ENCODE measurements at regions not wholly inside any gene's neighbourhood (a gene's known extent, or its start where the extent isn't known, plus 50 kb on each side); places are given as distances from the start of the nearest gene placed in this dataset.
"Not testable (repeated sequence)": the region's sequence is repeated elsewhere in the genome, so short reads cannot be mapped to it uniquely, and the experiment has no call there.

- WGBS, 3 donors: 66 to 78% (median 77%) methylated on average over 1 of the region's 1 CpG
- Histone ChIP-seq H3K4me3 (no peak overlapping the region), H3K27me3 (ENCODE audit: insufficient read depth in 3 of 3, low read length in 2 of 3) (no peaks in the 10 kb centered on the region), H3K27ac (no peak overlapping the region), H3K4me1 (no peaks in the 10 kb centered on the region), H3K36me3 (ENCODE audit: insufficient read depth in 1 of 2, low read depth in 1 of 2) (no peaks in the 10 kb centered on the region), H3K9me3 (no peaks in the 10 kb centered on the region)
- ATAC-seq (no peak), DNase-seq (no peak)
- intact Hi-C loops (cut with DNase I): no loop called here
- TF ChIP-seq, protein P1, sequence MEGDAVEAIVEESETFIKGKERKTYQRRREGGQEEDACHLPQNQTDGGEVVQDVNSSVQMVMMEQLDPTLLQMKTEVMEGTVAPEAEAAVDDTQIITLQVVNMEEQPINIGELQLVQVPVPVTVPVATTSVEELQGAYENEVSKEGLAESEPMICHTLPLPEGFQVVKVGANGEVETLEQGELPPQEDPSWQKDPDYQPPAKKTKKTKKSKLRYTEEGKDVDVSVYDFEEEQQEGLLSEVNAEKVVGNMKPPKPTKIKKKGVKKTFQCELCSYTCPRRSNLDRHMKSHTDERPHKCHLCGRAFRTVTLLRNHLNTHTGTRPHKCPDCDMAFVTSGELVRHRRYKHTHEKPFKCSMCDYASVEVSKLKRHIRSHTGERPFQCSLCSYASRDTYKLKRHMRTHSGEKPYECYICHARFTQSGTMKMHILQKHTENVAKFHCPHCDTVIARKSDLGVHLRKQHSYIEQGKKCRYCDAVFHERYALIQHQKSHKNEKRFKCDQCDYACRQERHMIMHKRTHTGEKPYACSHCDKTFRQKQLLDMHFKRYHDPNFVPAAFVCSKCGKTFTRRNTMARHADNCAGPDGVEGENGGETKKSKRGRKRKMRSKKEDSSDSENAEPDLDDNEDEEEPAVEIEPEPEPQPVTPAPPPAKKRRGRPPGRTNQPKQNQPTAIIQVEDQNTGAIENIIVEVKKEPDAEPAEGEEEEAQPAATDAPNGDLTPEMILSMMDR (IDR thresholded peaks at IDR 0.05): no peak
Observed at GRCh38 chr11:23924226-23924625, 572.6 kb upstream of the LUZP2 start.

DNA sequence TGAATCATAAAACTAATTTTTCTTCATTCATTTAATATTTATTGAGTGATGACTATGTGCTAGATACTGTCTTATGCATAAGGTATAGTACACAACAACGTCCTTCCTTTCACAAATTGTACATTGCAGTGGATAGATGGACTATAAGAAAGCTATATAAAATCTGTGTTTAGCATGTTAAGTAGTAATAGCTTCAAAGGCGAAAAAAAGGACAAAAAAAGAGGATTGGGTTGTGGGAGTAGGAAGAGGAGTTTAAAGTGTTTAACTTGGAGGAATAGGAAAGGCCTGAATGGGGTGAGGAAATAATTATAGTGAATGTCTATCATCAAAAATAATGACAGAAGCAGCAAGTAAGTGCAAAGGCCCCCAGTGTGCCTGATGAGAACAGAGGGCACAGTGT, 565.4 kb upstream of the LUZP2 start:
- no peaks in the 10 kb centered on the region for H3K36me3 ChIP-seq (ENCODE audit: insufficient read depth in 1 of 2, low read depth in 1 of 2)
- intact Hi-C loops (cut with DNase I): no loop called here
- WGBS, 3 donors: 73 to 82% (median 82%) methylated on average over 2 of the region's 2 CpGs
- no peak for DNase-seq
- TF ChIP-seq, protein P1 (IDR thresholded peaks at IDR 0.05): no peak
- H3K4me1 ChIP-seq: no peaks in the 10 kb centered on the region
- H3K27ac ChIP-seq: no peak overlapping the region
- H3K4me3 ChIP-seq: no peak overlapping the region
- no peaks in the 10 kb centered on the region for H3K27me3 ChIP-seq (ENCODE audit: insufficient read depth in 3 of 3, low read length in 2 of 3)
- no peak for ATAC-seq
- no peaks in the 10 kb centered on the region for H3K9me3 ChIP-seq

DNA sequence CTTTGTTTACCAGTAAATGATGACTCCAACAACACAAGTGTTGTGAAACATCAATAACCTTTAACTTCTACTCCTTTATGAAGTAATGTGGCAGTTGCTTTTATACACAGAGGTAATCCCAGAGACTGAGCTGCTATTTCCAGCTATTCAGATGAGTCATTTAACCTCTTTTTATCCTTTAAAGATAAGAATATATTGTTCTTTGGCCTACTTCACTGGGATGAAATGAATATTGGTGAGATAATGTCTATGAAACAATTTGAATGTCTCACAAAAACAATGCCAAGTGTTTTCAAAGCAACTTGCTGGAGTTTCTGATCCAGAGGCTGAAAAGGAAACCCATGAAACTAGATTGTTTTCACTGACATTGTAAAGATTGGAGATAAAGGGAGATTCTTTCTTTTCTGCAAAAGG, 564.4 kb upstream of the LUZP2 start:
- H3K4me1 ChIP-seq: no peaks in the 10 kb centered on the region
- intact Hi-C loops (cut with DNase I): no loop called here
- TF ChIP-seq, protein P1 (IDR thresholded peaks at IDR 0.05): no peak
- H3K27me3 ChIP-seq (ENCODE audit: insufficient read depth in 3 of 3, low read length in 2 of 3): no peaks in the 10 kb centered on the region
- no peak for DNase-seq
- no peak for ATAC-seq
- no peak overlapping the region for H3K4me3 ChIP-seq
- no peaks in the 10 kb centered on the region for H3K9me3 ChIP-seq
- H3K27ac ChIP-seq: no peak overlapping the region
- H3K36me3 ChIP-seq (ENCODE audit: insufficient read depth in 1 of 2, low read depth in 1 of 2): no peaks in the 10 kb centered on the region

DNA sequence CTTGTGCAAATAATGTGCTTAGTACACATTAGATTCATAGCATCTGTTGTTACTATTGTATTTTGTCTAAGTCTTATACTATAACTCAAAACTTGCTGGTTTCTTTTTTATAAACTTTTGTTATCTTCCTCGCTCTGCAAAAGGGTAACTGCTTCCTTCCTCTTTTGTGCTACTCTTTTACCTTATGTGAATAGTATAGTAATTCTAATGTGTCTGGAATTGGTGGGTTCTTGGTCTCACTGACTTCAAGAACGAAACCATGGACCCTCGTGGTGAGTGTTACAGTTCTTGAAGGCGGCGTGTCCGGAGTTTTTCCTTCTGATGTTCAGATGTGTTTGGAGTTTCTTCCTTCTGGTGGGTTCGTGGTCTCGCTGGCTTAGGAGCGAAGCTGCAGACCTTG, 563.1 kb upstream of the LUZP2 start:
- Histone ChIP-seq H3K27me3 (ENCODE audit: insufficient read depth in 3 of 3, low read length in 2 of 3) (no peaks in the 10 kb centered on the region), H3K27ac (no peak overlapping the region), H3K4me1 (no peaks in the 10 kb centered on the region), H3K36me3 (ENCODE audit: insufficient read depth in 1 of 2, low read depth in 1 of 2) (no peaks in the 10 kb centered on the region), H3K4me3 (no peak overlapping the region), H3K9me3 (no peaks in the 10 kb centered on the region)
- intact Hi-C loops (cut with DNase I): no loop called here
- no peak for ATAC-seq
- DNase-seq: no peak
- WGBS, 3 donors: 77 to 87% (median 83%) methylated on average over 9 of the region's 9 CpGs
- TF ChIP-seq, protein P1 (IDR thresholded peaks at IDR 0.05): no peak

- H3K27me3 ChIP-seq (ENCODE audit: insufficient read depth in 3 of 3, low read length in 2 of 3); intact Hi-C loops (cut with DNase I); H3K9me3 ChIP-seq; H3K4me1 ChIP-seq; H3K27ac ChIP-seq; DNase-seq; ATAC-seq; H3K4me3 ChIP-seq; H3K36me3 ChIP-seq (ENCODE audit: insufficient read depth in 1 of 2, low read depth in 1 of 2): not testable (repeated sequence)
- 92 to 94% (median 93%) methylated on average over 23 to 27 of the region's 27 CpGs for WGBS, 3 donors
Observed at GRCh38 chr11:23934671-23935270, 562.1 kb upstream of the LUZP2 start.

DNA sequence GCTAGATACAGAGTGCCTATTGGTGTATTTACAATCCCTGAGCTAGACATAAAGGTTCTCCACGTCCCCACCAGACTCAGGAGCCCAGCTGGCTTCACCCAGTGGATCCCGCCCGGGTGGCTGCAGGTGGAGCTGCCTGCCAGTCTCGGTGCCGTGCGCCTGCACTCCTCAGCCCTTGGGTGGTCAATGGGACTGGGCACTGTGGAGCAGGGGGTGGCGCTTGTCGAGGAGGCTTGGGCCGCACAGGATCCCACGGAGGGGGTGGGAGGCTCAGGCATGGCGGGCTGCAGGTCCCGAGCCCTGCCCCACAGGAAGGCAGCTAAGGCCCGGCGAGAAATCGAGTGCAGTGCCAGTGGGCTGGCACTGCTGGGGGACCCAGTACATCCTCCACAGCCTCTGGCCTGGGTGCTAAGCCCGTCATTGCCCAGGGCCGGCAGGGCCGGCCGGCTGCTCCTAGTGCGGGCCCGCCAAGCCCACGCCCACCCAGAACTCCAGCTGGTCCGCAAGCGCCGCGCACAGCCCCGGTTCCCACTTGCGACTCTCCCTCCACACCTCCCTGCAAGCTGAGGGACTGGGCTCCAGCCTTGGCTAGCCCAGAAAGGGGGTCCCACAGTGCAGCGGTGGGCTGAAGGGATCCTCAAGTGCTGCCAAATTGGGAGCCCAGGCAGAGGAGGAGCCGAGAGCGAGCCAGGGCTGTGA, 554.6 kb upstream of the LUZP2 start:
- 89 to 92% (median 90%) methylated on average over 26 to 31 of the region's 31 CpGs for WGBS, 3 donors
- ATAC-seq, H3K9me3 ChIP-seq: not testable (repeated sequence)

More for the DNA sequence above, 554.6 kb upstream of the LUZP2 start:
- H3K4me3 ChIP-seq; H3K27me3 ChIP-seq (ENCODE audit: insufficient read depth in 3 of 3, low read length in 2 of 3); H3K36me3 ChIP-seq (ENCODE audit: insufficient read depth in 1 of 2, low read depth in 1 of 2); DNase-seq; H3K27ac ChIP-seq; intact Hi-C loops (cut with DNase I); H3K4me1 ChIP-seq: not testable (repeated sequence)
